RPMI7951 (cell line): ENCODE measurements at regions not wholly inside any gene's neighbourhood (a gene's known extent, or its start where the extent isn't known, plus 50 kb on each side); places are given as distances from the start of the nearest gene placed in this dataset.
A peak's percentile ranks its signal among the peaks of the same experiment; 100 is the strongest.
"Not testable (repeated sequence)": the region's sequence is repeated elsewhere in the genome, so short reads cannot be mapped to it uniquely, and the experiment has no call there.

Experiments
- DNase-seq: peaks from one replicate; pipeline ENCODE4 v3.0.0-alpha.2; 2012; ENCODE audit warnings: low read depth

- DNase-seq: no peak
Observed at GRCh38 chr16:5769513-5769912, 671.9 kb upstream of the EEF2KMT start.

- no peak for DNase-seq
Observed at GRCh38 chr16:5768445-5768844, 670.9 kb upstream of the EEF2KMT start.

DNA sequence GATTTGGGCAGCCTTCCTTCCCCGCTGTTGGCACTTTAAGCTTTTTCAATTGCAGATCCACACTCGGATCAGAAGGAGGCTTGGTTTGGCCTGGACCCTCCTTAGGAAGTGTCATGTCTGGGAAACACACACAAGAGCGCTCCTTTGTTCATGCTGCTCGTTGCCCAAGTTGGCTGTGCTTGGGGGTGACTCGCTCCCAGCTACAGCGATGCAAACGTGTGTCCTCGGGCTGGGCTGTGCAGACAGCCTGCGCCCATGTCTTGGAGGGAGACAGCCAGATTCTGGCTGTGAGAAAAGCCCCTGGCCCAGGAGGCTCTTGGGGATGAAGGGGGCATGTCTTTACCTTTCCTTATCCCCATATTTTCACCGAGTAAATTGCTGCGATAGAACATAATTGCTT, 665.6 kb upstream of the EEF2KMT start:
- DNase-seq: no peak

- DNase-seq: no peak
Observed at GRCh38 chr16:5762362-5762761, 664.8 kb upstream of the EEF2KMT start.

GRCh38 chr16:5761592-5761991, 664.0 kb upstream of the EEF2KMT start:
- DNase-seq: no peak

GRCh38 chr16:5758281-5758680, 660.7 kb upstream of the EEF2KMT start:
- no peak for DNase-seq

DNA sequence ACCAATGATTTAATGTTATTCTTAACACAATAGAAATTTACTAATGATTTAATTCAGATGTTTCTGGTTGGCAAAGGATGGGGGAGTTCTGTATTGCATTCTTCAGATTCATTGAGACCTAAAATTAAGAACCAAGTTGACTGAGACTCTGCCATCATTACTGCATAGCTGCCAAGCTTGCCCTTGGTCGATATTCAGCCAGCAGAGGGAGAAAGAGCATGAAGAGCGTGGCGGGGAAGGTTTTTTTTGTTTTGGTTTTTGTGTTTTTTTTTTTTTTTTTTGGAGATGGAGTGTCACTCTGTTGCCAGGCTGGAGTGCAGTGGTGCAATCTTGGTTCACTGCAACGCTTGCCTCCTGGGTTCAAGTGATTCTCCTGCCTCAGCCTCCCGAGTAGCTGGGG, 659.4 kb upstream of the EEF2KMT start:
- no peak for DNase-seq

DNA sequence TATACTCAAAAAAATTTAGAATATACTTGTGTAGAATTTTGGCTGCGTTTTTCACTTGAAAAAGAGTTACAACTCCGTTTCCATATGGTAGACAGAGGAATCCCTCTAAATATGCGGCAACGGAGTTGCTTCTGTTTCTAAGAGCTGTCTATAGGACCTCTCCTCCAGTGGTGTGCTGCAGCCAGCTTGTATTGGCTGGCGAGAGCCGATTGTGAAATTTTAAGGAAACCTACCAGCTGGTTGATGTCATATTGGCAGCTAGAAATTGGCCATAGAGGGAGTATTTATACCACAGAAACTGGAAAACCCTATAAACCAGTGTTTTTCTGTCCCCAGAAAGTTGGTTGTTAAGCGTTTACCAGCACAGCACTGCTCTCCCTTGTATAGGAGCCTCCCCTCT, 655.8 kb upstream of the EEF2KMT start:
- DNase-seq: no peak

DNA sequence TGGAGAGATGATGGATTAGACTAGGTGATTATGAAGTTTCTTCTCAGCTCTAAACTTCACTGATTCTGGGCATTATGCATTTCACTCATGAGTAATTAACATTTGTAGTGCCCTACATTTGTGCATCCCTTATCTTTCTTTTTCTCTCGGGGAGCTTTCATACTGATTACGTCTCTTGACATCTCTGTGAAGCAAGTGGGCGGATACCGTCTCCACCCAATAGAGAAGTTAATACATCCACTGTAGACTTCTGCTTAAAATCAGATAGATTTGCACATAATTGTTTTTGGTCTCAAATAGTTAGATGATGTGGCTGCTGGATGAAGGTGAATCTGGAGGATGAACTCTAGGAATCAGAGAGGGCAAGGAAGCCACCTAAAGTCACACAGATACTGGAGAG, 653.6 kb upstream of the EEF2KMT start:
- DNase-seq: no peak

DNA sequence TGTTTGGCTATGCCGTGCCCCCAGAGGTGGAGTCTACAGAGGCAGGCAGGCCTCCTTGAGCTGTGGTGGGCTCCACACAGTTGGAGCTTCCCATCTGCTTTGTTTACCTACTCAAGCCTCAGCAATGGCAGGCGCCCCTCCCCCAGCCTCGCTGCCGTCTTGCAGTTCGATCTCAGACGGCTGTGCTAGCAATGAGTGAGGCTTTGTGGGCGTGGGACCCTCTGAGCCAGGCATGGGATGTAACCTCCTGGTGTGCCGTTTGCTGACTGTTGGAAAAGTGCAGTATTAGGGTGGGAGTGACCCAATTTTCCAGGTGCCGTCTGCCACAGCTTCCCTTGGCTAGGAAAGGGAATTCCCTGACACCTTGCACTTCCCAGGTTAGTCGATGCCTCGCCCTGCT, 652.8 kb upstream of the EEF2KMT start:
- not testable (repeated sequence) for DNase-seq

DNA sequence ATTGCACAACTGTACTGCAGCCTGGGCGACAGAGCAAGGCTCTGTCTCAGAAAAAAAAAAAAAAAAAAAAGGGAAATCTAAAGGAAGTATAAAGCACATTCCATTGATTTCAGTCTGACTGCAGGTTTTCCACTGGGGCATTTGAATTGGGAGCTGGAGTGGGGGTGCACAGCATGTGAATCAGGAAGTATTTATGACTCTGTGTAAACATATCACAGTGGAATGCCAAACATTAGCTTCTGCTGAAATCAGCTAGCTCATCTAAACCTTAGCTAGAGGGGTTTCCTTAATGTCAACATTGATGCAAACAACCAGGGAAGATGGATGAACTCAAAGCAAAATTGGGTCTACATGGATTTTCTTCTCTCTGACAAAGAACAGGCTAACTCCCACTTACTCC, 641.0 kb upstream of the EEF2KMT start:
- no peak for DNase-seq

GRCh38 chr16:5736209-5736930, 638.8 kb upstream of the EEF2KMT start:
- DNase-seq: no peak

DNA sequence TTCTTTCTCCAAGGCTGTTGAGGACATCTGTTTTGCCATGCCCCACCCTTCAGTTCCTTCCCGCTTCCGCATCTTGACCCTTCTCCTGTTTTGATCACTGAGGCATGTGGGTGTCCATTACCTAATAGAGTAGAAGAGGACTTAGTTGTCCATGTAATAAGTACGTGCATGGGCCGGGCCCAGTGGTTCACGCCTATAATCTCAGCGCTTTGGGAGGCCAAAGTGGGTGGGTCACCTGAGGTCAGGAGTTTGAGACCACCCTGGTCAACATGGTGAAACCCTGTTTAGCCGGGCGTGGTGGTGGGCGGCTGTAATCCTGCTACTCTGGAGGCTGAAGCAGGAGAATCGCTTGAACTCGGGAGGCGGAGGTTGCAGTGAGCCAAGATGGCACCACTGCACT, 637.8 kb upstream of the EEF2KMT start:
- no peak for DNase-seq

DNA sequence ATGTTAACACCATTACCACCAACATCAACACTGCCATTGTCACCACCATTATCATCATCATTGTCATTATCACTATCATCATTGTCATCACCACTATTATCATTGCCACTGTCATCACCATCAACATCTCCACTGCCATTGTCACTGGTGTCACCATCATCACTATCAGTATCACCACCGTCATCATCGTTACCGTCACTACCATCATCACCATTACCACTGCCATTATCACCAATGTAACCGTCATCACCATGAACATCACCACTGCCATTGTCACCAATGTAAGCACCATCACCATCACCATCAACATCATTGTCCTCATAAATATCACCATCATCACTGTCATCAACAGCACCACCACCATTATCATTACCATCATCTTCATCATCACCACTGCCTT, 633.2 kb upstream of the EEF2KMT start:
- no peak for DNase-seq

- DNase-seq: no peak
Observed at GRCh38 chr16:5722116-5722619, 624.6 kb upstream of the EEF2KMT start.

DNA sequence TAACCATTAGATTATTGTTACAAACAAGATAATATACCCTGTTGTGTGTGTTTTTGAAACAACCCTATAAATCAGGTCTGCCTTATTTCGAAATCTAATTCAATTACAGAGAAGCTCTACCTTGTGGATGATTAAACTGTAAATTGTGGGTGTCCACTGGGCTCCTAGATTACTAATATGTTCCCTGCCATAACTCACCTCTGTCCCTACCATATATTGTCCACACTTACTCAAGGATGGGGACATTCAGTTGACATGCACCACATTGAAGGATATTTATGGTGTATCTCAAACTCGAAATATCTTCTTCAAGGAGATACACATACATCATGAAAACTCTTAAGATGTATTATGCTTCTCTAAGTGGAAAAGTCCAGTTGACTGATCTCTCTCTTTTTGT, 617.6 kb upstream of the EEF2KMT start:
- no peak for DNase-seq

DNA sequence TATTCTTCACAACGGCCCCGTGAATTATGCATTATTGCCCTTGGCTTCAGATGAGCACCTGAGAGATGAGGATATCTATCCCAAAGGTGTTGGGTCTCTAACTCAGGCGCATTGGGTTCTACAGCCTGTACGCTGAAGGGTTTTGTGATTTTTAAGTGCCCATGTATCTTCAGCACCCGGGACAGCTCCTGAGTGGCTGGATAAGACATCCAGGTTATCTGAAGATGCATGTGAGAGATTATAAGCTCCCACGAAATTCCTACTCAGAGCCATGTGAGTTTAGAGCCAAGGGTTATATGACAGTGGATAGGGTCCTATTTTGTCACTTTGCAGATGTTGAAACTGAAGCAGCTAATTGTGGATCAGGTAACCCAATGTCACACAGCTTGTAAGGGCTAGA, 612.3 kb upstream of the EEF2KMT start:
- peak; percentile 2 for DNase-seq

GRCh38 chr16:5706211-5706610, 608.6 kb upstream of the EEF2KMT start:
- no peak for DNase-seq

GRCh38 chr16:5704271-5704670, 606.7 kb upstream of the EEF2KMT start:
- DNase-seq: no peak

- no peak for DNase-seq
Observed at GRCh38 chr16:5693426-5693825, 595.8 kb upstream of the EEF2KMT start.

GRCh38 chr16:5681966-5682365, 584.4 kb upstream of the EEF2KMT start:
- no peak for DNase-seq

DNA sequence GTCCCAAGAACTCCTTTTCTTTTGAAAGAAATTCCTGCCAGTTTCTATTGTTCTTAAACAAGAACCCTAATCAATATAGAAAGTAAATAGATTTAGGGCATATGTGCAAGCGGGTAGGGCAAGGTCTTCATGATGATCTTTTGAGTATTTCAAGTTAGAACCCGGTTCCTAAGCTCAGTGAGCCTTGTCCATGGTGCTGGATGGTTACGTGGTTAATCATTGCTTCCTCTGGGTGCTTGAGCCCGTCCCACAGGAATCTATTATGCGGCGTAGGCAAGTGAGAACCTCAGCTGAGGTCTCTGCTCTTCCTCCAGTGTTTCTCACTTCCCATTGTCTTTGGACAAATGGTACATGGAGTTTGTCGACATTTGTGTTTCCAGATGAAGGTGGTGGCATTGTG, 580.8 kb upstream of the EEF2KMT start:
- no peak for DNase-seq

GRCh38 chr16:5671421-5671820, 573.8 kb upstream of the EEF2KMT start:
- no peak for DNase-seq

DNA sequence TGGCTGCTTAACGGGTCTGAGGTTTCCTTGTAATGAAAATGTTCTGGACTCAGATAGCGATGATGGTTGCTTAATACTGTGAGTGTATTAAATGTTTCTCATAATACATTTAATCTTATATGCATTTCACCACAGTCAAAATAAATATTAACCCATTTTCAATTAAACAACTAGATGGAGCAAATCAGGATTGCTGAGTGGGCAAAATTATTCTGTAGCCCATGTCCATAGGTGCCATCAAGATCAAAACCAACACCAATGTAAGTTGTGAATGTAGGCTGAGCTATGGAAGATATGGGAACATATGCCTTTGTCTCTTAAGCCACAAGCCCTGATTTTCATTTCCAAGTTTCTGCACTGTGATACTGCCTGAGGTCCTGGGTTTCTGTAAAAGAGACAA, 572.6 kb upstream of the EEF2KMT start:
- no peak for DNase-seq
